ENCODE measurements at regions not wholly inside any gene's neighbourhood (a gene's known extent, or its start where the extent isn't known, plus 50 kb on each side); places are given as distances from the start of the nearest gene placed in this dataset.

GRCh38 chr6:76615395-76615794 lies 542.9 kb upstream of the IMPG1 start:
- TF ChIP-seq, protein P1, sequence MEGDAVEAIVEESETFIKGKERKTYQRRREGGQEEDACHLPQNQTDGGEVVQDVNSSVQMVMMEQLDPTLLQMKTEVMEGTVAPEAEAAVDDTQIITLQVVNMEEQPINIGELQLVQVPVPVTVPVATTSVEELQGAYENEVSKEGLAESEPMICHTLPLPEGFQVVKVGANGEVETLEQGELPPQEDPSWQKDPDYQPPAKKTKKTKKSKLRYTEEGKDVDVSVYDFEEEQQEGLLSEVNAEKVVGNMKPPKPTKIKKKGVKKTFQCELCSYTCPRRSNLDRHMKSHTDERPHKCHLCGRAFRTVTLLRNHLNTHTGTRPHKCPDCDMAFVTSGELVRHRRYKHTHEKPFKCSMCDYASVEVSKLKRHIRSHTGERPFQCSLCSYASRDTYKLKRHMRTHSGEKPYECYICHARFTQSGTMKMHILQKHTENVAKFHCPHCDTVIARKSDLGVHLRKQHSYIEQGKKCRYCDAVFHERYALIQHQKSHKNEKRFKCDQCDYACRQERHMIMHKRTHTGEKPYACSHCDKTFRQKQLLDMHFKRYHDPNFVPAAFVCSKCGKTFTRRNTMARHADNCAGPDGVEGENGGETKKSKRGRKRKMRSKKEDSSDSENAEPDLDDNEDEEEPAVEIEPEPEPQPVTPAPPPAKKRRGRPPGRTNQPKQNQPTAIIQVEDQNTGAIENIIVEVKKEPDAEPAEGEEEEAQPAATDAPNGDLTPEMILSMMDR (IDR thresholded peaks at IDR 0.05; ENCODE audit: low read depth, low read length, missing input control), result no peak
- no peak for TF ChIP-seq RXRA (IDR thresholded peaks at IDR 0.05)
- TF ChIP-seq NR2F2 (IDR thresholded peaks at IDR 0.05), result no peak
- no peak for TF ChIP-seq YY1 (IDR thresholded peaks at IDR 0.05)
- no peak for TF ChIP-seq JUND (IDR thresholded peaks at IDR 0.05)
- no peak for TF ChIP-seq HNF4G (IDR thresholded peaks at IDR 0.05)

Data from liver (tissue), 3 donors.